Fibroblast of lung (primary cell): ENCODE measurements at regions not wholly inside any gene's neighbourhood (a gene's known extent, or its start where the extent isn't known, plus 50 kb on each side); places are given as distances from the start of the nearest gene placed in this dataset.

Experiments
- DNase-seq, 2 donors: peaks; one replicate each; pipeline versions ENCODE4 v3.0.0 to v3.0.0-alpha.2; 2010; ENCODE audit warnings: low read depth in 2 of 2
- H2AFZ ChIP-seq: 2 replicates; pipeline ENCODE4 v1.5.1; 2012; ENCODE audit warnings: low read length, control low read depth, inconsistent platforms
- H3K27ac ChIP-seq: 2 replicates; pipeline ENCODE4 v1.5.1; 2011; ENCODE audit warnings: low read length, control low read depth; ENCODE audit not compliant: insufficient read depth
- H3K27me3 ChIP-seq: 2 replicates; pipeline ENCODE4 v1.5.1; 2011; ENCODE audit warnings: mild to moderate bottlenecking, low read length; ENCODE audit not compliant: control insufficient read depth, insufficient read depth
- H3K36me3 ChIP-seq: 2 replicates; pipeline ENCODE4 v1.5.1; 2011; ENCODE audit warnings: low read length; ENCODE audit not compliant: control insufficient read depth, insufficient read depth
- H3K4me1 ChIP-seq: 2 replicates; pipeline ENCODE4 v1.5.1; 2011; ENCODE audit warnings: low read length; ENCODE audit not compliant: control insufficient read depth, insufficient read depth; ENCODE audit errors: extremely low read depth
- H3K4me2 ChIP-seq: 2 replicates; pipeline ENCODE4 v1.5.1; 2011; ENCODE audit warnings: low read length, control low read depth; ENCODE audit not compliant: insufficient read depth; ENCODE audit errors: extremely low read depth
- H3K4me3 ChIP-seq, 4 experiments: fragments of 200-600 bp in 1 of 4; sonication (generic) in 1 of 4; replicated peaks in 1 of 4; 2 replicates each; pipeline ENCODE4 v1.5.1; 2011 to 2016; ENCODE audit warnings: low read length in 4 of 4, low read depth in 3 of 4, mild to moderate bottlenecking in 3 of 4, control low read depth in 2 of 4, inconsistent platforms in 1 of 4, mixed read lengths in 1 of 4; ENCODE audit not compliant: insufficient read depth in 1 of 4; ENCODE audit errors: control extremely low read depth in 1 of 4
- H3K79me2 ChIP-seq: 2 replicates; pipeline ENCODE4 v1.5.1; 2012; ENCODE audit warnings: mild to moderate bottlenecking, low read length, inconsistent platforms; ENCODE audit not compliant: control insufficient read depth, insufficient read depth
- H3K9ac ChIP-seq: 2 replicates; pipeline ENCODE4 v1.5.1; 2011; ENCODE audit warnings: mild to moderate bottlenecking, low read length, control low read depth; ENCODE audit not compliant: insufficient read depth
- H3K9me3 ChIP-seq: 2 replicates; pipeline ENCODE4 v1.5.1; 2012; ENCODE audit warnings: low read depth, low read length; ENCODE audit not compliant: control insufficient read depth, insufficient read depth
- H4K20me1 ChIP-seq: 2 replicates; pipeline ENCODE4 v1.5.1; 2011; ENCODE audit warnings: low read length; ENCODE audit not compliant: control insufficient read depth, insufficient read depth; ENCODE audit errors: extremely low read depth
- EZH2 ChIP-seq: IDR thresholded peaks from 2 replicates; pipeline ENCODE4 v1.5.1; 2012; ENCODE audit warnings: low read length, control low read depth, mild to moderate bottlenecking; ENCODE audit errors: missing control alignments
- TF ChIP-seq, protein P1 (sequence below), 2 donors: IDR thresholded peaks in 1 of 2; conservative IDR thresholded peaks in 1 of 2; 1 replicate in 1 of 2; 2 replicates in 1 of 2; pipeline ENCODE4 v1.5.1; 2011 to 2012; ENCODE audit warnings: low read length in 2 of 2, control low read depth in 1 of 2, inconsistent platforms in 1 of 2, low read depth in 1 of 2, mild to moderate bottlenecking in 1 of 2

DNA sequence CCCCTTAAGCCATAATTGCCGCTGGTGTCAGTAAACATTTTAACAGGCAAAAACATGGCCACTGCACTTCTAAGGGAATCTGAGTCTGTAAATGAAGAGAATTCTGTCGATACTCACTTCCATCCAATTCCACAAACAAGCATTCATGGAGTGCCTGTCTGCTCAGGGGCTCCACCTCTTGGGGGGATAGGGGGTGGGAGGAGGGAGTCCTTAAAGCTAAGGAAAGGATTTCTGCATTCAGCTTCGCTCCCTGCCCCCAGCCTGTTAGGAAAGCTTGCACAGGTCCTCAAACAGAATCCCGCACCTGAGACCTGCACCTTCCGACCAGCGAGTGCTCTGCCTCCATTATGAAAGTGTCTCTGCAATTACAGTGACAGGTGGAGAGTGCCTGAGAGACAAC, 130.2 kb upstream of the KIT start:
- Histone ChIP-seq H3K9me3 (no peaks in the 10 kb centered on the region), H2AFZ (no peak overlapping the region), H3K36me3 (no peaks in the 10 kb centered on the region), H3K4me3 (no peak overlapping the region), H3K27me3 (no peaks in the 10 kb centered on the region), H3K4me2 (no peak overlapping the region), H4K20me1 (no peaks in the 10 kb centered on the region), H3K79me2 (no peaks in the 10 kb centered on the region), H3K9ac (no peak overlapping the region), H3K4me1 (no peaks in the 10 kb centered on the region), H3K27ac (no peak overlapping the region)
- no peak for DNase-seq
- TF ChIP-seq, protein P1, sequence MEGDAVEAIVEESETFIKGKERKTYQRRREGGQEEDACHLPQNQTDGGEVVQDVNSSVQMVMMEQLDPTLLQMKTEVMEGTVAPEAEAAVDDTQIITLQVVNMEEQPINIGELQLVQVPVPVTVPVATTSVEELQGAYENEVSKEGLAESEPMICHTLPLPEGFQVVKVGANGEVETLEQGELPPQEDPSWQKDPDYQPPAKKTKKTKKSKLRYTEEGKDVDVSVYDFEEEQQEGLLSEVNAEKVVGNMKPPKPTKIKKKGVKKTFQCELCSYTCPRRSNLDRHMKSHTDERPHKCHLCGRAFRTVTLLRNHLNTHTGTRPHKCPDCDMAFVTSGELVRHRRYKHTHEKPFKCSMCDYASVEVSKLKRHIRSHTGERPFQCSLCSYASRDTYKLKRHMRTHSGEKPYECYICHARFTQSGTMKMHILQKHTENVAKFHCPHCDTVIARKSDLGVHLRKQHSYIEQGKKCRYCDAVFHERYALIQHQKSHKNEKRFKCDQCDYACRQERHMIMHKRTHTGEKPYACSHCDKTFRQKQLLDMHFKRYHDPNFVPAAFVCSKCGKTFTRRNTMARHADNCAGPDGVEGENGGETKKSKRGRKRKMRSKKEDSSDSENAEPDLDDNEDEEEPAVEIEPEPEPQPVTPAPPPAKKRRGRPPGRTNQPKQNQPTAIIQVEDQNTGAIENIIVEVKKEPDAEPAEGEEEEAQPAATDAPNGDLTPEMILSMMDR (conservative IDR thresholded peaks at IDR 0.05 in 1 of 2, IDR thresholded peaks at IDR 0.05 in 1 of 2; ENCODE audit: low read depth in 1 of 2, low read length in 2 of 2) = no peak
- no peak for TF ChIP-seq EZH2

GRCh38 chr4:54539500-54540029, 118.2 kb upstream of the KIT start:
- H3K9ac ChIP-seq = no peak overlapping the region
- TF ChIP-seq, protein P1 (conservative IDR thresholded peaks at IDR 0.05 in 1 of 2, IDR thresholded peaks at IDR 0.05 in 1 of 2; ENCODE audit: low read depth in 1 of 2, low read length in 2 of 2) = no peak

DNA sequence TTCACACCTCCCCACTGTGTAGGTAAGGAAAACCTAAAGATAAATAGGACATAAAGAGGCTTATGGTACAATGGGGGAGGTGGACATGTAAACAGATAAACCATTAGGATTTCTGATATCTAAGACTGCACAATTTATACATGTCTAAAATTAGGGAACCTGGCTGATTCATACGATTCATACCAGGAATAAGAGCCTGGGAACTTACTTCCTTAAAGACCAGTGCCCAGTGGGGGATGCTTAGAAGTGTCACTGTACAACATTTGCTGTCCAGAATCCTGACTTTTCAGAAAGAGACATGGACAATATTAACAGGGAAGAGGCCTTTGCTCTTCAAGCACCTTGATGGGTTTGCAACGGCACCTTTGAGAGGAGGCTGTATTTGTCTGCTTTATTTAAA, 116.8 kb upstream of the KIT start:
- Histone ChIP-seq H3K79me2 (no peaks in the 10 kb centered on the region), H3K9me3 (no peaks in the 10 kb centered on the region), H3K4me2 (no peak overlapping the region), H3K27me3 (no peaks in the 10 kb centered on the region), H3K4me3 (no peak overlapping the region), H4K20me1 (no peaks in the 10 kb centered on the region), H3K27ac (no peak overlapping the region), H3K36me3 (no peaks in the 10 kb centered on the region), H2AFZ (no peak overlapping the region), H3K9ac (no peak overlapping the region), H3K4me1 (peaks cover 13% of the 10 kb centered on the region)
- DNase-seq = no peak
- TF ChIP-seq, protein P1 (conservative IDR thresholded peaks at IDR 0.05 in 1 of 2, IDR thresholded peaks at IDR 0.05 in 1 of 2; ENCODE audit: low read depth in 1 of 2, low read length in 2 of 2) = no peak
- no peak for TF ChIP-seq EZH2

More at GRCh38 chr4:54539500-54540029, 118.2 kb upstream of the KIT start:
- Histone ChIP-seq H3K36me3 (no peaks in the 10 kb centered on the region), H3K4me1 (peaks cover 13% of the 10 kb centered on the region), H3K27ac (no peak overlapping the region), H3K9me3 (no peaks in the 10 kb centered on the region), H2AFZ (peak overlapping the region; percentile 42), H3K79me2 (no peaks in the 10 kb centered on the region), H4K20me1 (no peaks in the 10 kb centered on the region), H3K4me3 (peak overlapping the region; percentile 38 to 61 (median 47)), H3K4me2 (peak overlapping the region; percentile 94), H3K27me3 (no peaks in the 10 kb centered on the region)
- peak; percentile 30 to 39 for DNase-seq
